ENCODE measurements at regions not wholly inside any gene's neighbourhood (a gene's known extent, or its start where the extent isn't known, plus 50 kb on each side); places are given as distances from the start of the nearest gene placed in this dataset.

- no peak overlapping the region for H3K4me3 Mint-ChIP-seq
- no peak overlapping the region for H3K27ac Mint-ChIP-seq
- no peak for DNase-seq
- H3K27me3 Mint-ChIP-seq (ENCODE audit: insufficient read depth) = peaks cover 21% of the 10 kb centered on the region
- no peaks in the 10 kb centered on the region; the same call in 1 of the 2 replicates for H3K9me3 Mint-ChIP-seq
- H3K4me1 Mint-ChIP-seq (ENCODE audit: low read depth) = peaks cover 11% of the 10 kb centered on the region
- TF ChIP-seq, protein P1, sequence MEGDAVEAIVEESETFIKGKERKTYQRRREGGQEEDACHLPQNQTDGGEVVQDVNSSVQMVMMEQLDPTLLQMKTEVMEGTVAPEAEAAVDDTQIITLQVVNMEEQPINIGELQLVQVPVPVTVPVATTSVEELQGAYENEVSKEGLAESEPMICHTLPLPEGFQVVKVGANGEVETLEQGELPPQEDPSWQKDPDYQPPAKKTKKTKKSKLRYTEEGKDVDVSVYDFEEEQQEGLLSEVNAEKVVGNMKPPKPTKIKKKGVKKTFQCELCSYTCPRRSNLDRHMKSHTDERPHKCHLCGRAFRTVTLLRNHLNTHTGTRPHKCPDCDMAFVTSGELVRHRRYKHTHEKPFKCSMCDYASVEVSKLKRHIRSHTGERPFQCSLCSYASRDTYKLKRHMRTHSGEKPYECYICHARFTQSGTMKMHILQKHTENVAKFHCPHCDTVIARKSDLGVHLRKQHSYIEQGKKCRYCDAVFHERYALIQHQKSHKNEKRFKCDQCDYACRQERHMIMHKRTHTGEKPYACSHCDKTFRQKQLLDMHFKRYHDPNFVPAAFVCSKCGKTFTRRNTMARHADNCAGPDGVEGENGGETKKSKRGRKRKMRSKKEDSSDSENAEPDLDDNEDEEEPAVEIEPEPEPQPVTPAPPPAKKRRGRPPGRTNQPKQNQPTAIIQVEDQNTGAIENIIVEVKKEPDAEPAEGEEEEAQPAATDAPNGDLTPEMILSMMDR (IDR thresholded peaks at IDR 0.05) = no peak
- H3K36me3 Mint-ChIP-seq (ENCODE audit: low read depth) = no peaks in the 10 kb centered on the region
Measured at GRCh38 chr12:127431594-127431993, 835.4 kb upstream of the TMEM132C start.

DNA sequence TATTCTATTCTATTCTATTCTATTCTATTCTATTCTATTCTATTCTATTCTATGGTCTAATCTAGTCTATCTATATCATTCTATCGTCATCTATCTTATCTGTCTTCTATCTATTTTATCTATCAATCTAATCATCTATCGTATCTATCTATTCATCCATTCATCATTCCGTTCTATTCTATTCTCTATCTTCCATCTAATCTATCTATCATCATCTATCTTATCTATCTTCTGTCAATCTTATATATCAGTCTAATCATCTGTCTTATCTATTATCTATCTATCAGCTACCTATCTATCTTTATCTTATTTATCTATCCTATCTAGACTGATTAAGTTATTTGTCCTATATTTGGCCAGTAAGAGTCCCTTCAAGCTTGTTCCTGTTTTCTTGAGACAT, 831.5 kb upstream of the TMEM132C start:
- DNase-seq = no peak
- TF ChIP-seq, protein P1 (IDR thresholded peaks at IDR 0.05) = no peak
- no peak overlapping the region for H3K4me3 Mint-ChIP-seq
- H3K27ac Mint-ChIP-seq = no peak overlapping the region
- no peaks in the 10 kb centered on the region for H3K4me1 Mint-ChIP-seq (ENCODE audit: low read depth)
- peaks cover 5% of the 10 kb centered on the region; the same call in 1 of the 2 replicates for H3K36me3 Mint-ChIP-seq (ENCODE audit: low read depth)
- peaks cover 13% of the 10 kb centered on the region for H3K9me3 Mint-ChIP-seq
- H3K27me3 Mint-ChIP-seq (ENCODE audit: insufficient read depth) = peaks cover 20% of the 10 kb centered on the region

DNA sequence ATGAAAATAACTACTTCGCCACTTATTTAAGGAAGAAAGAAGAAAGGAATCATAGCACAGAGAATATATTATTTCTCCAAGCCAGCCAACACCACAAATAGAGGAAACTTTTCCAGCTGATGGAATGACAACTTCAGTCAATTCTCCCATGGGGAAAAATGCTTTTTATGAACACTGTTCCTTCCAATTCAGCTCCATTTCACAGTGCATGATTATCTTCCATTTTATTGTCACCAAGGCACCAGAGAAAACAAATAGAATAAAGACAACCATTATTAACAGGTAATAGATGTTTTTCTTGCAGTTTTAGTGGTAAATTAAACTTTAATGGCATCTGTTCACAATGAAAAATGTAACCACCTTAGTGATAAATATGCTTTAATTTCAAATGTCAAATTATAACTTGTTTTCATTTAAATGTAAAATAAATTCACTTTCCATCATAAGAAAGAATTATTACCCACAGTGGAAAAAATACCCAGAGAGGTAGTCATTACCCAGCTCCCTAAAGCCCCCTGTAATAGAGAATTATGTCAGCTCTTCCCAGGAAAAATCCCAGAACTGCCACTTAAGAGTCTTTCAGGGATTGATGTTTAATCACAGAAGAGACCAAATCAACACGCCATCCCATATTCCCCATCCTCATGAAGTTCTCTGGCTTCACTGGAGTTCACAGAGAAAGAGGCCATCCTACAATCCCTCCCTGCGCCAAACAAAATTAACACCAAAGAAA, 828.3 kb upstream of the TMEM132C start:
- H3K36me3 Mint-ChIP-seq (ENCODE audit: low read depth) = peaks cover 5% of the 10 kb centered on the region; the same call in 1 of the 2 replicates
- H3K4me3 Mint-ChIP-seq = no peak overlapping the region
- H3K9me3 Mint-ChIP-seq = peaks cover 19% of the 10 kb centered on the region
- peaks cover 8% of the 10 kb centered on the region for H3K27me3 Mint-ChIP-seq (ENCODE audit: insufficient read depth)
- peaks cover 6% of the 10 kb centered on the region for H3K4me1 Mint-ChIP-seq (ENCODE audit: low read depth)
- no peak for DNase-seq
- H3K27ac Mint-ChIP-seq = no peak overlapping the region
- TF ChIP-seq, protein P1 (IDR thresholded peaks at IDR 0.05) = no peak

- no peaks in the 10 kb centered on the region for H3K36me3 Mint-ChIP-seq (ENCODE audit: low read depth)
- peaks cover 19% of the 10 kb centered on the region for H3K4me1 Mint-ChIP-seq (ENCODE audit: low read depth)
- no peak overlapping the region for H3K4me3 Mint-ChIP-seq
- H3K27me3 Mint-ChIP-seq (ENCODE audit: insufficient read depth) = peaks cover 5% of the 10 kb centered on the region; the same call in 1 of the 2 replicates
- no peak overlapping the region for H3K27ac Mint-ChIP-seq
- peaks cover 8% of the 10 kb centered on the region; the same call in 1 of the 2 replicates for H3K9me3 Mint-ChIP-seq
- TF ChIP-seq, protein P1 (IDR thresholded peaks at IDR 0.05) = no peak
- no peak for DNase-seq
Measured at GRCh38 chr12:127445581-127446139, 821.3 kb upstream of the TMEM132C start.

- peaks cover 11% of the 10 kb centered on the region for H3K27me3 Mint-ChIP-seq (ENCODE audit: insufficient read depth)
- no peaks in the 10 kb centered on the region for H3K36me3 Mint-ChIP-seq (ENCODE audit: low read depth)
- H3K27ac Mint-ChIP-seq = no peak overlapping the region
- no peak for DNase-seq
- 0 out of 2 replicates have a peak, but pooled peaks cover 3% of the 10 kb centered on the region for H3K9me3 Mint-ChIP-seq
- H3K4me3 Mint-ChIP-seq = no peak overlapping the region
- peaks cover 13% of the 10 kb centered on the region for H3K4me1 Mint-ChIP-seq (ENCODE audit: low read depth)
- TF ChIP-seq, protein P1 (IDR thresholded peaks at IDR 0.05) = no peak
Measured at GRCh38 chr12:127448906-127449305, 818.1 kb upstream of the TMEM132C start.
